Colonic mucosa (tissue), 4 donors: ENCODE measurements at regions not wholly inside any gene's neighbourhood (a gene's known extent, or its start where the extent isn't known, plus 50 kb on each side); places are given as distances from the start of the nearest gene placed in this dataset.

Experiments used
- DNase-seq: peaks from one replicate; pipeline ENCODE4 v3.0.0-alpha.2; 2020
- H3K27ac ChIP-seq: fragments of 200-600 bp; one replicate; pipeline ENCODE4 v1.8.0; 2021
- H3K27me3 ChIP-seq: fragments of 200-600 bp; one replicate; pipeline ENCODE4 v1.8.0; 2021
- H3K36me3 ChIP-seq: fragments of 200-600 bp; one replicate; pipeline ENCODE4 v1.8.0; 2021
- H3K4me1 ChIP-seq: fragments of 200-600 bp; one replicate; pipeline ENCODE4 v1.8.0; 2021; ENCODE audit warnings: mild to moderate bottlenecking
- H3K4me3 ChIP-seq: fragments of 200-600 bp; one replicate; pipeline ENCODE4 v1.8.0; 2021
- H3K9ac ChIP-seq, 2 donors: one replicate each; pipeline ENCODE4 v1.7.0; 2013; ENCODE audit warnings: control low read depth in 2 of 2, low read depth in 2 of 2, low read length in 2 of 2
- H3K9me3 ChIP-seq: fragments of 200-600 bp; one replicate; pipeline ENCODE4 v1.8.0; 2021
- intact Hi-C: fragments of 100-400 bp; cut with DNase I; formaldehyde crosslinking; loops from one replicate; pipeline ENCODE4 v1.14.1; 2022
- TF ChIP-seq, protein P1 (sequence below): fragments of 200-600 bp; IDR thresholded peaks from one replicate; pipeline ENCODE4 v1.8.0; 2022; ENCODE audit warnings: antibody characterized with exemption, mild to moderate bottlenecking
- donor health status: healthy.
- donor health status: DM: no; HTN: no; CAD: no.
- donor health status: DM: no; HTN: no; CAD: no.

DNA sequence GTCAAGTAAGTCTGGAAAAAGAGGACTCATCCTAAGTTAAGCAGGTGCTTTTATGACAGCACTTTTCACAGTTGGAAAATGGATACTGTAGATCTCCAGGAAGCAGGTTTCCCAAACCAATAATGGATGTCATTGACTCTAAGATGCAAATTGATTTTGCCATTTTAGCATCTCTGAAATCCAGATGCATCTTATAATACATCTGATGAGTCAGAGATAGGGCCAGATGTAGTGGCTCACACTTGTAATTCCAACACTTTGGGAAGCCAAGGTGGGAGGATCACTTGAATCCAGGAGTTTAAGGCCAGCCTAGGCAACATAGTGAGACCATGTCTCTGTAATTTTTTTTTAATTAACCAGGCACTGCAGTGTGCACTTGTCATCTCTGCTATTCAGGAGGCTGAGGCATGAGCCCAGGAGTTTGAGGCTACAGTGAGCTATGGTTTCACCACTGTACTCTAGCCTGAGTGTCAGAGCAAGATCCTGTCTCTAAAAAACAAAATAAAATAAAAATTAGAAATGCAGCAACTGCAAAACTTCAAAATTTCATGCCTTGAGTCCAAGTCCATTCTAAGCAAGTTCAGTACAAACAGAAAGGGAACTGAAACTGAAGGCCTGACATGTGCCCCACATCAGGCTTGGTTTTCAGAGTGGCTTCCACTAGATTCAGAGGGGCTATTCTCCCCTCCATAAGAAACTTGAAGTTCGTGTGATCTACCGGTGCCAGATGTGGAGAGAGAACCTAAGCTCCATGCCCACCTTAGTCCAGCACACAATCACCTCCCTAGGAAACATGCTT, 267.8 kb upstream of the NCKAP5 start:
- TF ChIP-seq, protein P1, sequence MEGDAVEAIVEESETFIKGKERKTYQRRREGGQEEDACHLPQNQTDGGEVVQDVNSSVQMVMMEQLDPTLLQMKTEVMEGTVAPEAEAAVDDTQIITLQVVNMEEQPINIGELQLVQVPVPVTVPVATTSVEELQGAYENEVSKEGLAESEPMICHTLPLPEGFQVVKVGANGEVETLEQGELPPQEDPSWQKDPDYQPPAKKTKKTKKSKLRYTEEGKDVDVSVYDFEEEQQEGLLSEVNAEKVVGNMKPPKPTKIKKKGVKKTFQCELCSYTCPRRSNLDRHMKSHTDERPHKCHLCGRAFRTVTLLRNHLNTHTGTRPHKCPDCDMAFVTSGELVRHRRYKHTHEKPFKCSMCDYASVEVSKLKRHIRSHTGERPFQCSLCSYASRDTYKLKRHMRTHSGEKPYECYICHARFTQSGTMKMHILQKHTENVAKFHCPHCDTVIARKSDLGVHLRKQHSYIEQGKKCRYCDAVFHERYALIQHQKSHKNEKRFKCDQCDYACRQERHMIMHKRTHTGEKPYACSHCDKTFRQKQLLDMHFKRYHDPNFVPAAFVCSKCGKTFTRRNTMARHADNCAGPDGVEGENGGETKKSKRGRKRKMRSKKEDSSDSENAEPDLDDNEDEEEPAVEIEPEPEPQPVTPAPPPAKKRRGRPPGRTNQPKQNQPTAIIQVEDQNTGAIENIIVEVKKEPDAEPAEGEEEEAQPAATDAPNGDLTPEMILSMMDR, result no peak
- H3K27ac ChIP-seq, result no peak overlapping the region
- H3K36me3 ChIP-seq, result no peaks in the 10 kb centered on the region
- intact Hi-C loops, result no loop called here
- no peak overlapping the region for H3K9ac ChIP-seq
- no peak overlapping the region for H3K4me3 ChIP-seq
- no peaks in the 10 kb centered on the region for H3K27me3 ChIP-seq
- H3K9me3 ChIP-seq, result no peaks in the 10 kb centered on the region
- DNase-seq, result no peak
- H3K4me1 ChIP-seq, result no peaks in the 10 kb centered on the region

DNA sequence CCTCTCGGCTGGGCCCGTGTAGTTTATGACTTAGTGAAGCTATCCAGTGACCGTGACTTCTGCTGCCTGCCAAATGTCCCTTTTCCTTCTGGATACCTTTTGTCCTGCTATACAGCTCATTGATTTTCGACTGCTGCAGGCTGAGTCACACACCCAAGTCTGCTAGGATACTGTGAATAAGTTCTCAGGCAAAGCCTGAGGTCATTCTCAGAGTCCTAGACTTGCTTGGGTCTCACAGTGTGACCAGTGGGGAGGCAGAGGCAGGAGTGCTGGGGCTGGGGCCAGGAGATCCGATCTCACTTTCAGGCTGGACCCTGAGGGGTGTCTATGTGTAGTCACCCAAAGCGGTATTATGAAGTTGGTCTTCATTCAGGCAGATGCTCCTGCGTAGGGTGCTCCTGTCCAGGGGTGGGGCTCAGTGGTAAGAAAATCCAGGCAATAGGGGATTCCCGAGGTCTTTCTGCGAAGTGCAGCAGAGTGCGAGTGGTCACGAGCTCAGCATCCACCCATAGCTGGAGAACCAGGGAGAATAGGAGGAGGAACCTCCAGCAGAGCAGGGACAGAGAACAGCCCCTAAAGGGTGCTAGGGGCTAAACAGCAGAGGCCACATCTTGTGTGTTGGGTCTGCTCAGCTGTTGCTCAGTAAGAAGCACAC, 268.6 kb upstream of the NCKAP5 start:
- Histone ChIP-seq H3K27ac (no peak overlapping the region), H3K9ac (no peak overlapping the region), H3K4me3 (no peak overlapping the region), H3K36me3 (no peaks in the 10 kb centered on the region), H3K9me3 (no peaks in the 10 kb centered on the region), H3K27me3 (no peaks in the 10 kb centered on the region), H3K4me1 (no peaks in the 10 kb centered on the region)
- DNase-seq, result no peak
- TF ChIP-seq, protein P1, result no peak
- intact Hi-C loops, result no loop called here

DNA sequence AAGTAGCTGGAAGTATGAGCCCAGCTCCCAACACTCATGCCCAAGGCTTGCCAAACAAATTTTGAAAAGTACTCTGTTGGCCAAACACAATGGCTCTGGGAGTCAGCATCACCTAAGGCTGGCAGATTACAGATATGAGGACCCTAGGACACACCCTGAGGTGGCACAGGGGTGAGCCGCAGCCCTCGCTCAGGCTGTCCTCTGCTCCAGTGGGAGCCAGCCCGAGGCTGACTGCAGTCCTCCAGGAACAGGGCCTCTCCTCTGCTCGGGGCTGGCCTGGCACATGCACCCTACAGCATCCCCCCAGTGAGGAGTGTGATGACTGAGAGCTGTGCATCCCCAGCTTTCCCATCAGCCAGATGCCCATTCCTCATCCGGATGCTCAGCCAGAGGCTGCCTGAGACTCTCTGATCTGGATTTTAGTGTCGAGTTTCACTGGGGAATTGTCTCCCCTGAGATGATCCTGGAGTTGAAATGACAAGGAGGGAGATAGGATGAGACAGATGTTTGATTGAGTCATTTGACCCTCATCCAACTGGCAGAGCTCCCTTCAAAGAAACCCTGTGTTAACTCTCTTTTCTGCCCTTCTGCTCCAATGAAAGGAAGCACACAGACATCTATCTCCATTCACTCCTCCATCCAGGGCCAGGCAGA, 269.3 kb upstream of the NCKAP5 start:
- Histone ChIP-seq H3K9ac (no peak overlapping the region), H3K4me1 (no peaks in the 10 kb centered on the region)

DNA sequence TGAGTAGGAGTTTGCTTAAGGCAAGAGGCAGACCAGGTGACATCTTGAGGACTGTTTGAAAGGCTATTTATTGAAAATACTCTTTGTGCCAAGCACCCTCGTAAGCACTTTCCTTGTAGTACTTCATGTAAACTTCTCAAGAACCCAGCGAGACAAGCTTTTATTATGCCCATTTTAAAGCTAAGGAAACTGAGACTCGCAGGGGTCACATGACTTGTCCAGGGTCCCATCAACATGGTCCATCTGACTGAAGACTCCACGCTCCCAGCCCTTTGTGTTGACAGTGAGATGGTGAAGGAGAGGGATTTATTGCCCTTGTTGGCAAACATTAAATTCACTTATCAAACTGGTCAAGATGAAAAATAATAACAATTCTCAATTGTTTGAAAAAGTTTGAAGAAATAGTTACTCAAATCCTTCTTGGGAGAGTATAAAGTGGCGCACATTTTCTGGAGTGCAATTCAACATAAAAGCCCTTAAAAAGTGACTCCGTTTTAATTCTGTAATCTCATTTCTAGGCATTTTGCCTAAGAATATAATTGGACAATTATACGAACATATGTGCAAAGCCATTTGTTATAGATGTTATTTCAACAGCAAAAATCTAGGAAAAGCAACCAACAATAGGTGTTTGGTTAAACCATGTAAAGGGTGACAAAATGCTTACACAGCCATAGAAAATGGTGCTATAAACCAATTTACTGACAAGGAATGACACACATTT, 270.5 kb upstream of the NCKAP5 start:
- TF ChIP-seq, protein P1, result no peak
- intact Hi-C loops, result no loop called here
- no peaks in the 10 kb centered on the region for H3K36me3 ChIP-seq
- H3K27ac ChIP-seq, result no peak overlapping the region
- H3K9ac ChIP-seq, result no peak overlapping the region
- no peak for DNase-seq
- H3K4me1 ChIP-seq, result no peaks in the 10 kb centered on the region
- no peak overlapping the region for H3K4me3 ChIP-seq
- H3K9me3 ChIP-seq, result no peaks in the 10 kb centered on the region
- no peaks in the 10 kb centered on the region for H3K27me3 ChIP-seq

More for the DNA sequence above, 269.3 kb upstream of the NCKAP5 start:
- intact Hi-C loops, result no loop called here
- Histone ChIP-seq H3K27me3 (no peaks in the 10 kb centered on the region), H3K4me3 (no peak overlapping the region), H3K36me3 (no peaks in the 10 kb centered on the region), H3K9me3 (no peaks in the 10 kb centered on the region), H3K27ac (no peak overlapping the region)
- no peak for DNase-seq
- TF ChIP-seq, protein P1, result no peak

DNA sequence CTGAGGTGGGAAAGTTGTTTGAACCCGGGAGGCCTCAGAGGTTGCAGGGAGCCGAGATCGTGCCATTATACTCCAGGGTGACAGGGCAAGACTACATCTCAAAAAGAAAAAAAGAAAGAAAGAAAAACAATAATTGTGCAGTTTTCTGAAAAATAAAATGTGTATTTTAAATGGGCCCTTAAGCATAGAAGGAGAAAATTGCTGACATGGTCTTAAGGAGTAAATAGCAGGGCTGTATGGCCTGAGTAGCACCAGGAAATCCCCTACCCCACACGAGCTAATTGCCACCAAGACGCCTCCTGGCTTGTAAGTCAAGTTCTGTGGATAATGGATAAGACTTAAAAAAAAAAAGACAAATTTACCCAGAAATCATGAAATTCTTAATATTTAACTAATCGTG, 271.4 kb upstream of the NCKAP5 start:
- Histone ChIP-seq H3K9me3 (no peaks in the 10 kb centered on the region), H3K4me1 (no peaks in the 10 kb centered on the region), H3K36me3 (no peaks in the 10 kb centered on the region), H3K9ac (no peak overlapping the region), H3K4me3 (no peak overlapping the region), H3K27me3 (no peaks in the 10 kb centered on the region), H3K27ac (no peak overlapping the region)
- no peak for DNase-seq
- TF ChIP-seq, protein P1, result no peak
- intact Hi-C loops, result no loop called here
